AG20443 (cell line): ENCODE measurements at regions not wholly inside any gene's neighbourhood (a gene's known extent, or its start where the extent isn't known, plus 50 kb on each side); places are given as distances from the start of the nearest gene placed in this dataset.
A peak's percentile ranks its signal among the peaks of the same experiment; 100 is the strongest.
"Not testable (repeated sequence)": the region's sequence is repeated elsewhere in the genome, so short reads cannot be mapped to it uniquely, and the experiment has no call there.

ENCODE experiments used
- DNase-seq: peaks from one replicate; pipeline ENCODE4 v3.0.0; 2012; ENCODE audit warnings: low spot score, mixed read lengths

DNA sequence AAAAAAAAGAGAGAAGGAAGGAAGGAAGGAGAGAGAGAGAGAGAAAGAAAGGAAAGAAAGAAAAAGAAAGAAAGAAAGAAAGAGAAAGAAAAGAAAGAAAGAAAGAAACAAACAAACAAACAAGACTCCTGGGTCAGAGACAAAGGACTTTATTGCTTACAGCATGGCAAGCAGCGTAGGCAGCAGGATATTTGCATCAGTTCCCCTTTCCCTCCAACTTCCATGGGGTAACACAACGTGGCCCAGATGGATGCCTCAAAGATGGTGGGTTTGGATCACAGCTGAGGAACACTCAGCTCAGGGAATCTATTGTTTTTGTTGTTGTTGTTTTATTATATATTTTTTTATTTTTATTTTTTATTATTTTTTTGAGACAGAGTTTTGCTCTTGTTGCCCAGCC lies 128.5 kb upstream of the VKORC1L1 start:
- no peak for DNase-seq

DNA sequence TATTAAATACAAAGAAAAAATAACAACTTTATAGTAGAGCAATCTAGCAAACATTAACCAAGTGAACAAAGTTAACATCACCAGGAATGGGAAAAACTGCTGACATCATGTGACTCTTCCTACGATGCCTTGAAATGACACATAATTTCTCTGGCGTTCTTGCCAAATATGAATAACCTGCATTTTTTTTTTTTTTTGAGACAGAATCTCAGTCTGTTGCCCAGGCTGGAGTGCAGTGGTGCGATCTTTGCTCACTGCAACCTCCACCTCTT lies 126.5 kb upstream of the VKORC1L1 start:
- peak; percentile 37 for DNase-seq

DNA sequence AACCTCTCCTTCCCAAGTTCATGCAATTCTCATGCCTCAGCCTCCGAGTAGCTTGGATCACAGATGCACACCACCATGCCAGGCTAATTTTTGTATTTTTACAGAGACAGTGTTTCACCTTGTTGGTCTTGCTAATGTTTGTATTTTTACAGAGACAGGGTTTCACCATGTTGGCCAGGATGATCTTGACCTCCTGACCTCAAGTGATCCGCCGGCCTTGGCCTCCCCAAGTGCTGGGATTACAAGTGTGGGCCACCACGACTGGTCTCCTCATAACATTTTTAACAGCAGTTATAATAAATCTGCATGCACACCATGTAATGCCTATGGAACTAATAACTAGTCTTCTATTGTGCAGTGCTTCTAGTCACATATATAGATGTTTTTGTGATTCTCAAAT lies 123.8 kb upstream of the VKORC1L1 start:
- no peak for DNase-seq

DNA sequence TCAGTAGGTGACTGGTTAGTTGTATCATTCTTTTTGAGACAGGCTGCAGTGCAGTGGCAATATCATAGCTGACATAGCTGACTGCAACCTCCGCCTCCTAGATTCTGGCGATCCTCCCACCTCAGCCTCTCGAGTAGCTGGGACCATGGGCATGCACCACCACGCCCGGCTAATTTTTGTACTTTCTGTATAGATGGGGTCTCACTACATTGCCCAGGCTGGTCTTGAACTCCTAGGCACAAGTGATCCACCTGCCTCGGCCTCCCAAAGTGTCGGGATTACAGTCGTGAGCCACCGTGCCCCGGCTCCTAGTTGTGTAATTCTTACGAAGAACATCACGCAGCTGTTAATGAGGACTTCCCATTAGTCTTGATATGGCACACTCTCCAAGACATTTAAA lies 123.4 kb upstream of the VKORC1L1 start:
- no peak for DNase-seq

DNA sequence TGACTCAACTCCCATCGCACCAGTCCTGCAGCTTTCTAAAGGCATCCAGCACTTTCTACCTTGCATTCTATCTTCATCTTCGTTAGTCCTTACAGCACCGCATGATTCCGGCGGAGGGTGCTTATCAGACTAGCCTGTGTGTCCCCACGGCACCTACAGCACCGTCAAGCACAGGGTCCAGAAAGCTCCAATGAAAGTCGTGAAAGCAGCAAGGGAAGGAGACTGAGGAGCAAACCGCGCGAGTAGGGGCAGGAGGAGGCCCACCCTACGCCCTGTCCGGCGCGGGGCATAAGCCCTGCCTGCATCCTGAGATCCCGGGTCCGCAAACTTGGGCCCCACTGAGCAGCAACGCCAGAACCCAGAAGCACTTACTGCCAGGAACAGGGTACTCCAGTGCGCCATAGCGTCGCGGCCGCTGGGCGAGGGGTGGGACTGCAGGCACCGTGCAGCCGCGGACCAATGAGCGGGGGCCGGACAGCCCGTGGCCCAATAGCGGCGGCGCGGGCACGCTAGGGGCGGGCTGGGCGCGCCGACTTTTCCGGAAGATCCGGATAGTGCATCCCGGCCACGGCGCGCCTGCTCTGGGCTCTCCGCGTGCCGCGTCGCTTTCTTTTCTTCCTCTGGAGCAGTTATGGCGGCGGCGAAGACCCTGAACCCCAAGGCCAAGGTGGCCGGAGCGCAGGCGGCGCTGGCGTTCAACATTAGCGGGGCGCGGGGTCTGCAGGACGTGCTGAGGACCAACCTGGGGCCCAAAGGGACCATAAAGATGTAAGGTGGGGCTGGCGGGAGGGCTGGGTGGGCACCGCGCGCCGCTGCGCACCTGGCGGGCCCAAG lies 122.1 kb upstream of the VKORC1L1 start:
- DNase-seq: peak; percentile 97

DNA sequence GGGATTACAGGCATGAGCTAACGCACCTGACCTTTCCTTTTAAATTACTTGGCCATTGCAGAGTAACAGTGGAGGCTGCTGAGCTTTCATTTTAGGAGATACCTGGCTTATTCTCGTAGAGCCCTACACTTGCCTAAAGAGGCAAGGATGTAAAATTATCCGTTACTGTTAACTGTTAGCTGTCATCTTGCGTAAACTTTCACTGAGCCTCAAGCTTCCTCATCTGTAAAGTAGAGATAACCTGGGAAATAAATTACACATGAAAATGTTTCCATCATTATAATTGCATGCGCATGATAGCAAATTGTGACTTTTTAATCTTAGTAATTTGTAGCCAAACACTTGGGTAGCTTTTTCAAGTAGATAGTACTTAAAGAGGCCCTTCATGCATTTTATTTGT lies 118.8 kb upstream of the VKORC1L1 start:
- not testable (repeated sequence) for DNase-seq

DNA sequence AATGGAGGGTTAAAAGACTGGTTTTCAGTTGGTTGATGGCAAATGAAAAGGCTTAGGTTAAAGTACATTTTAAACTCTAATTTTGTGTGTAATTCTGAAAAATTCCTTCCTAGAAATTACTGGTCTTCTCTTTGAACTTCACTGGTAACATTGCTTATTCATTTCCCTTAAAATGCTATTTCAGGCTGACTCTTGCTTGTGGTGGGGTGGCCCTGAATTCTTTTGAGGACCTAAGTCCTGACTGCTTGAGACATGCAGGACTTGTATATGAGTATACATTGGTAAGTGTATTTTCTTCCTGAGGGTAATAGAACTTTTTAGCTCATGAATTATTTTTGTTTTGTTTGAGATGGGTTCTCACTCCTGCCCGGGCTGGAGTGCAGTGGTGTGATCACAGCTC lies 113.9 kb upstream of the VKORC1L1 start:
- not testable (repeated sequence) for DNase-seq

DNA sequence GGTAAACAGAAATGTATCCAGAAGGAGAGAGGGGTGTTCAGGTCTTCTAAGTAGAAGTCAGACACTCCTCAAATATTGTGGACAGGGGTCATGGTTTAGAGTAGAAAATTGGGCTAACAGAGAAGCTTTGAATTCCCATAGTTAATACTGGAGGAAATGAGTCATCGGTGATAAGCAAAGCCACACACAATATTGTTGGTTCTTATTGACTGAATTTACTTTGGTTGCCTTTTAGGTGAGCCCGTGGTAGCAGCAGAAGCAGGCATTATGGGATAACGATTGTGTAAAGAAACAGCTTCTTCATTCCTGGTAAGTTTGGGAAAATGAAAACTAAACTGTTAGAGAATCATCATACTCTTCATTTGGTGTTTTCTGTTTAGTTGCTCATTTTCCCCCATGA lies 110.2 kb upstream of the VKORC1L1 start:
- not testable (repeated sequence) for DNase-seq

DNA sequence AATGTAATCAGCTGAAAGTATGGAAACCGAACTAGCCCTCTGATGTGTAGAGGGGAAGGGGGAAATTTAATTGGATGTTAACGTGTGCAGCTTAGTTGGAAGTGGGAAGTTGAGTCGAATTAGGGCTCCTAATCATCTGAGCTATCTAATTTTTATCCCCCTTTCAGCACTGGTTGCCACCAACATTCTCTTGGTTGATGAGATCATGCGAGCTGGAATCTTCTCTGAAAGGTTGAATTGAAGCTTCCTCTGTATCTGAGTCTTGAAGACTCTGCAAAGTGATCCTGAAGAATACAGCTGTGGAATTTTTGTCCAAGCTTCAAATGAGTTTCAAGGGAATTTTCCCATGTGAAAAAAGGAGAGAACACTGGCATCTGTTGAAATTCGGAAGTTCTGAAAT lies 109.8 kb upstream of the VKORC1L1 start:
- DNase-seq: not testable (repeated sequence)

DNA sequence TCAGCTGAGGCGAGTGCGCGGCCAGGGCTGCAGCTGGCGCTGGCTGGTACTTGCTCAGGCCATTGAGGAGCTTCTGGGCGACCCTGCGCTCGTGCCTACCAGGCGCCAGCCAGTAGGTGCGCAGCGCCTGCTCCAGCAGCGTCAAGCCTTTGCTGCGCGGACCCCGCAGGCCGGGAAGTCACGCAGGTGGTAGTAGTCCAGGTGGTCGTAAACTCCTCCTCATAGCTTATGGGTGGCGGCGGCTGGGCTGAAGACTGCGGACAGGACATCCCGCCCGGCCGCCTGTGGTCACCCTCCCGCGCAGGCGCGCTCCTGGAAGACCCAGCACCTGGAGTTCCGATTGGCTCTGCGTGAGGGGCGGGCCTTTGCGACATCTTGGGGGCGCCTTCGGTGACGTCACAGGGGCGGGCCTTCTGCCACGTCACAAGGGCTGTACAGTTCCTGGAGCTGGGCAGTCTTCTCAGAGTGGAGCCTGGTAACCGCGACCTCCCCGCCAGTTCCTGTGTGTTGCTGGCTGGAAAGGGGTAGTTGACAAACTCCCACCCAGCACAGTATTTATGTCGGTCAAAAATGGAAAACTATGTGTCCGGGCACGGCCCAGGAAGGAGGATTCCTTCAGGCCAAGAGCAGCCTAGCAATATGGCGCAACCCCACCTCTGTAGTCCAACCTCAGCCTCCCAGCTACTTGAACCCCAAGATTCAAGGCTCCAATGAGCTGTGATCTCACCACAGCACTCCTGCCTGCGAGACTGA lies 102.2 kb upstream of the VKORC1L1 start:
- DNase-seq: peak; percentile 91

DNA sequence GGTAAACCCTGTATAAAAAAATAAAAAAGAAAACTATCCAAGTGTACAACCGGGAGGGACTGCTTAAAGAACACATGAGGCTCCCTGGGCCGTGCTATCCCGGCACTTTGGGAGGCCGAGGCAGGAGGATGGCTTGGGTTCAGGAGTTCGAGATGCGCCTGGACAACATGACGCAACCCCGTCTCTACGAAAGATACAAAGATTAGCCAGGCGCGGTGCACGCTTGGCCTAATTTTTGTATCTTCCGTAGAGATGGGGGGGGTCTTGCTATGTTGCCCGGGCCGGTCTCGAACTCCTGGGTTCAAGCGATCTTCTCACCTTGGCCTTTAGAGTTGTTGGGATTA lies 101.7 kb upstream of the VKORC1L1 start:
- DNase-seq: not testable (repeated sequence)

DNA sequence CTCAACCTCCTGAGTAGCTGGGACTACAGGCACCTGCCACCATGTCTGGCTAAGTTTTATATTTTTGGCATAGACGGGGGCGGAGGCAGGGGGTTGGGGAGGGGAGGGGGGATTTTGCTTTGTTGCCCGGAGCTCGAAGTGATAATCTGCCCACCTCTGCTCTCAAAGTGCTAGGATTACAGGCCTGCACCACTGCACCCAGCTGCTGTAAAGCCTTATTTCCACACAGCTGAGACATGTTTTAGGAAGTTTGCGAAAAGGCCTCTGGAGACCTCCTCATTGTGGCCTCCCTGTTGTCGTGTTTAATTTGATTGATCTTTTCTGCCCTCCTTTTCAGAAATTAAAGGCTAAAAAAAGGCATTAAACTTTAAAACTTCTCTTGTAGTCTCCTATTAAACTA lies 96.2 kb upstream of the VKORC1L1 start:
- not testable (repeated sequence) for DNase-seq

DNA sequence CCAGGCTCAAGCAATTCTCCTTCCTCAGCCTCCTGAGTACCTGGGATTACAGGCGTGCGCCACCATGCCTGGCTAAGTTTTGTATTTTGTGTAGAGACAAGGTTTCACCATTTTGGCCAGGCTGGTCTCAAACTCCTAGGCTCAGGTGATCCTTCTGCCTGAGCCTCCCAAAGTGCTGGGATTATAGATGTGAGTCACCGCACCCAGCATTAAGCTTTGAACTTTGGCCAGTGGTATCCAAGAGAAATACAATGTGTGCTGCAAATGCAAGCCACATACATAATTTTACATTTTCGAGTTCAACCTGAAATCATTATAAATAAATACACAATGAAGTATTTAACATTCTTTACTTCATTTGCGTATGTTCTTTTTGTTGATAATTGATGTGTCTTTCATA lies 82.9 kb upstream of the VKORC1L1 start:
- not testable (repeated sequence) for DNase-seq

DNA sequence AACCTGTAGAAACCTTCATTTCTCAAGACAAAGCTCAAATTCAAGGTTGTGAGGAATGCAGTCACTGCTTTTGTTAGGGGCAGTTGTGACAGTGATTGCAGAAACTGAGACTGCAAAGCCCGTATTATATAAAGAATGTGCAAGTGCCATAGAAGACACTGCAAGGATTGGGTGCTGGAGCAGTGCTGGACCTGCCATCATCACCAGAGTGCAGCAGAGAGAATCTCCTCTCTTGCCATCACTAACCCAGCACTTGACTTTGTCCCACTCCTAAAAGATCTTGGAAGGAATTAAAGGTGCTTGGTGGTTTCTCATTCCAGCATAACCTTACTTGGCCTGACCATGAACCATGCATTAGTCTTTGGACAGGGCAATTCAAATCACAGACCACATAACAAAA lies 81.1 kb upstream of the VKORC1L1 start:
- DNase-seq: not testable (repeated sequence)

DNA sequence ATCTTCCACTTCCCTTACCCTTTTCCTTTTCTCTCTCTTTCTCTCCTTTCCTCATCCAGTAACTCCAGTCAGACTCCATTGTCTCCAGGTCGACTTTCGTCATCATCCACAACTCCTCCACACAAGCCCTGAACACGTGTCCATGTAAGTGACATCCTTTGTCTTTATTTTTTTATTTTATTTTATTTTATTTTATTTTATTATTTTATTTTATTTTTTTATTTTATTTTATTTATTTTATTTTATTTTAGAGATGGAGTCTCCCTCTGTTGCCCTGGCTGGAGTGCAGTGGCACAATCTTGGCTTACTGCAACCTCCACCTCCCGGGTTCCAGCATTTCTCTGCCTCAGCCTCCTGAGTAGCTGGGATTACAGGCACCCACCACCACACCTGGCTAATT lies 80.1 kb upstream of the VKORC1L1 start:
- DNase-seq: not testable (repeated sequence)

DNA sequence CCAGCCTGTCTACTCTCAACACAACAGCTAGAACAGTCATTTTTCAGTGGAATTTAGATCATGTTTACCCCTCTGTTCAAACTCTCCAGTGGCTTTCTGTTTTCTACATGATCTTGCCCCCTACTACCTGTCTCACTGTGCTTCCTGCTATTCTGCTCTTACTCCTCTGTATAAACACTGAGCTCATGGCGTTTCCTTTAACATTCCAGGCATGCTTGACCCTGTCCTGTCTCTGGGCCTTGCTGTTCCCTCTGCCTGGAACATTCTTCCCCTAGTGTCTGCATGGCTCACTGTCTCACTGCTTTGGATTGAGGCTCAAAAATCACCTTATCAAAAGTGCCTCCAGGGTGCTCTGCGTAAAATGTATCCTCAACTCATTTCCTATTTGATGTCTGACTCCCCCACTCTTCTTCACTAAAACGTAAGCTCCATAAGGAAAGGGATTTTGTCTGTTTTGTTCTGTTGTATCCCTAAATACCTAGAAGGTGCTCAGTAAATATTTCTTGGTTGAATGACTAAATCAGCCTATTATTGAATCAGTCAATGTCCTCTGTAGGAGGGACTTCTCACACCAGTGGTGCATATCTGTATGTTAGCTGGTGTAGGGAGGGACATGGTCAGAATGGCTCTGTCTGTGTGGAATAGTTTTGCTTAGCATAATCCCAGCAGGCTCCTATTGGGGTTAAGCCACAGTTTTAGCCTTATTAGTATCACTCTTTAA lies 78.0 kb upstream of the VKORC1L1 start:
- DNase-seq: not testable (repeated sequence)

DNA sequence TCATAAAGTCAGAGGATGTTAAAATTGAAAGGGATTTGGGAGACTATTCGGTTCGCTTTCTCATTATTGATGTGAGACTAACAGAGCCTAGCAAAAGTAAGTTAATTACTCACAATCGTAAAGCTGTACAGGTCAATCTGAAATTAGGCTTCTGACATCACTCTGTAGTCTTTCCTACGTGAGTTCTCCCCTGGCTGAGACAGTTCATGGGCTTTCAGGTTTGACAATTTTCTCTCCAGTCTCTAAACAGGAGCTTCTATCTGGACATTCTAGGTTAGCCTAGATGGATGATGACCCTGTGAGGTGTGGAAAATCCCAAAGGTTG lies 77.5 kb upstream of the VKORC1L1 start:
- not testable (repeated sequence) for DNase-seq

DNA sequence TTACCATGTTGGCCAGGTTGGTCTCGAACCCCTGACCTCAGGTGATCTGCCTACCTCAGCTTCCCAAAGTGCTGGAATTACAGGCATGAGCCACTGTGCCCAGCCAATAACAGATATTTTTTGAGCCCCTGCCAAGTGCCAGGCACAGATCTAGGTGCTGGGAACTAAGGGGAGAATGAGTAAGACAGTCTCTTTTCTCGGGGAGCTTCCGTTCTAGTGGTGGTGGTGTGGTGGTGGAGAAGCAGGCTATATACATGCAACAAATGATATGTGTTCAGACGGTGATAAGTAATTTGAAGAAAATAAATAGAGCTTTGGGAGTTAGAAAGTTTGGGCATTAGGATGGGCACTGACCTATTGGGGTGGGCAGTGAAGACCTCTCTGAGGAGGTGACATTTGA lies 76.7 kb upstream of the VKORC1L1 start:
- no peak for DNase-seq

DNA sequence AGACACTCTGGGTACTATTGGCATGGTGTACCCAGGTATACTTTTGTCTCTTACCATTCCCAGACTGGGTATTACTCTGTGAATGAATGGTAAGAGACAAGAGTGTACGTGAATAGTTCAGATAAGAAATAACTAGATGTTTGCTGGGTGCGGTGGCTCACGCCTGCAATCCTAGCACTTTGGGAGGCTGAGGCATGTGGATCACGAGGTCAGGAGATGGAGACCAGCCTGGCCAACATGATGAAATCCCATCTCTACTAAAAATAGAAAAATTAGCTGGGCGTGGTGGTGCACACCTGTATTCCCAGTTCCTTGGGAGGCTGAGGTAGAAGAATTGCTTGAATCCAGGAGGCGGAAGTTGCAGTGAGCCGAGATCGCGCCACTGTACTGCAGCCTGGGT lies 75.8 kb upstream of the VKORC1L1 start:
- DNase-seq: not testable (repeated sequence)

DNA sequence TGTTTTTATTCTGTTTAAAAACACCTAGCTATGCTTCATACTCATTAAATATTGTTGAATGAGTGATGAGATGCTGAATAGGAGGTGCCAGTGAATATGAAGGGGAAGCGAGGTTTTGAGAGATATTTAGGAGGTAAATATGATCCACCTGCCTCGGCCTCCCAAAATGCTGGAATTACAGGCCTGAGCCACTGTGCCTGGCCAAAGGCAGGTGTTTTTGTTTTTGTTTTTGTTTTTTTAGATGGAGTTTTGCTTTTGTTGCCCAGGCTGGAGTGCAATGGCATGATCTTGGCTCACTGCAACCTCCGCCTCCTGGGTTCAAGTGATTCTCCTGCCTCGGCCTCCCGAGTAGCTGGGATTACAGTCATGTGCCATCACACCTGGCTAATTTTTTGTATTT lies 75.3 kb upstream of the VKORC1L1 start:
- not testable (repeated sequence) for DNase-seq

DNA sequence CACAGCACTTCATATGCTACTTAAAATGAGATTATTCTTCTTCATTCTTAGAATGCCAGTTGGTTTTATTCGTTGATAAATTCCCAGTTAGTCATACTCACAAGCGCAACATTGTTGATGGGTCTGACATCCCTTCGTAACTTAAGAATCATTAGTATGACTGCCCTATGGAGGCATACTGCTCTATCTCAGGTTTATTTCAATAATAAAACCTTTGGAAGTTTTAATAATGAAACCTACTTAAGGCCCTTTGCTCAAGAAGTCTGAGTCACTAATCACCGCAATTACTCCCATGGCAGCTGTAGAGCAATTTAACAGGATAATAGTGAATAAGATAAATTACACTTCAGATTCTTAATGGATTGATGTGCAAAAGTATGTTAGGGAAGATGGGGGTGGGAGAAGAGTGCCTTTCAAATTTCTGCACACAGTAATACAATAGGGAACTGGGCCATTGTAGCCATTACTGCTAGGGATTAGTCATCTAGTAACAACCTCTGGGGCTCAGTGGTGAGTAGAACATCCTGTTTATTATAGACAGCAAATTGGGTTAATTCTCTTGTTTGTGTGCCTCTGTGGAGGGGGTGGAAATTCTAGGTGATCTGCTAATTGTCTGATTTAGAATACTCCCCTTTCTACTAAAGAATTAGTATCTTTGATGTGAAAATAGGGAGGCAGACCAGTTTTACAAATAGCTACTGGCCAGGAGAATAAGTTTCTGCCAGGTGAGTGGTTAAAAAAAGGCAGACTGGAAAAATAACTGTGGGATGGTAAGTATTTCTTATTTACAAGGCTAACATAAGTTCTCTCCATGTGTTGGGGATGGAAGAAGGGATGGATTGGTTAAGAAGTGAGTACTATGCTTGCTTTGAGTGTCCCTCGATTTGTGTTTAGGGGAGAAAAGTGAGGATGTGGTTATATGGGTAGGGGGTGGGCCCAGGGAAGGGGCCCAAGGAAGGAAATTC lies 74.5 kb upstream of the VKORC1L1 start:
- DNase-seq: peak; percentile 43

DNA sequence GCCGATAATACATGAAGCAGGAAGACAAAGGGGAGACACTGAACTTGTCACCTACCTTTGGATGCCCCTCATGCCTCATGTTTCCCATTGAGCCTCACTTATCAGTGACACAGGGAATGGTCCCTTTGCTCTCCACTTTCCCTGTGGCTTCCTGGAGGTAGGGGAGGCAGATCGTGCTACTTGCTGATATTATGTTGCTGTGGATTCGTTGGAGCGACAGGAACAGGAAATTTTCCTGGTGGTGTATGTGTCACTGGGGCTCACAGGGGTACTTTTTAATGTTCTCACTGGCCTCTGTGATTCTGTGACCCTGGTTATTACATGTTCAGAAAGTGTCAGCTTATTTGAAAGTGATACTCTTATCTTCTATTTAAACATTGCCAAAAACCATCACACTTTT lies 72.7 kb upstream of the VKORC1L1 start:
- DNase-seq: not testable (repeated sequence)
